ENCODE measurements at regions not wholly inside any gene's neighbourhood (a gene's known extent, or its start where the extent isn't known, plus 50 kb on each side); places are given as distances from the start of the nearest gene placed in this dataset.

DNA sequence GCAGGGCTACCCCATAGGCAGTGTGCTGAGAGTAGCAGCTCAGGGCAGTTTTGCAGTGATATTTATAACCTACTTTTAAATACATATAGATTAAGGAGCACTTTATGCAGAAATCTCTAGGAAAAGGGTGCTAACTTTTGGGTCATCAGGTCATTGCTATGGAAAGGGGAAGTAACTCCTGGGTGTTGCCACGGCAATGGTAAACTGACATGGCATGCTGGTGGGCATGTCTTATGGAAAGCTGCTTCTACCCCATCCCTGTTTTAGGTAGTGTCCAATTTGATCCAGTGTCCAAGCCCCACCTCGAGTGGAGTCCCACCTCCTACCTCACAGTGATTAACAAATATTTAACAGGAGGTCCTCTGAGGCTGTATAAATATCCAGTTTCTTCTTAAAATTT lies 56.8 kb upstream of the XPA start:
- TF ChIP-seq, protein P1, sequence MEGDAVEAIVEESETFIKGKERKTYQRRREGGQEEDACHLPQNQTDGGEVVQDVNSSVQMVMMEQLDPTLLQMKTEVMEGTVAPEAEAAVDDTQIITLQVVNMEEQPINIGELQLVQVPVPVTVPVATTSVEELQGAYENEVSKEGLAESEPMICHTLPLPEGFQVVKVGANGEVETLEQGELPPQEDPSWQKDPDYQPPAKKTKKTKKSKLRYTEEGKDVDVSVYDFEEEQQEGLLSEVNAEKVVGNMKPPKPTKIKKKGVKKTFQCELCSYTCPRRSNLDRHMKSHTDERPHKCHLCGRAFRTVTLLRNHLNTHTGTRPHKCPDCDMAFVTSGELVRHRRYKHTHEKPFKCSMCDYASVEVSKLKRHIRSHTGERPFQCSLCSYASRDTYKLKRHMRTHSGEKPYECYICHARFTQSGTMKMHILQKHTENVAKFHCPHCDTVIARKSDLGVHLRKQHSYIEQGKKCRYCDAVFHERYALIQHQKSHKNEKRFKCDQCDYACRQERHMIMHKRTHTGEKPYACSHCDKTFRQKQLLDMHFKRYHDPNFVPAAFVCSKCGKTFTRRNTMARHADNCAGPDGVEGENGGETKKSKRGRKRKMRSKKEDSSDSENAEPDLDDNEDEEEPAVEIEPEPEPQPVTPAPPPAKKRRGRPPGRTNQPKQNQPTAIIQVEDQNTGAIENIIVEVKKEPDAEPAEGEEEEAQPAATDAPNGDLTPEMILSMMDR (IDR thresholded peaks at IDR 0.05): no peak
- TF ChIP-seq POLR2AphosphoS5 (IDR thresholded peaks at IDR 0.05) (no peak), EP300 (IDR thresholded peaks at IDR 0.05) (no peak)

Measured in stomach (tissue), 4 donors.